ENCODE measurements at regions not wholly inside any gene's neighbourhood (a gene's known extent, or its start where the extent isn't known, plus 50 kb on each side); places are given as distances from the start of the nearest gene placed in this dataset.

DNA sequence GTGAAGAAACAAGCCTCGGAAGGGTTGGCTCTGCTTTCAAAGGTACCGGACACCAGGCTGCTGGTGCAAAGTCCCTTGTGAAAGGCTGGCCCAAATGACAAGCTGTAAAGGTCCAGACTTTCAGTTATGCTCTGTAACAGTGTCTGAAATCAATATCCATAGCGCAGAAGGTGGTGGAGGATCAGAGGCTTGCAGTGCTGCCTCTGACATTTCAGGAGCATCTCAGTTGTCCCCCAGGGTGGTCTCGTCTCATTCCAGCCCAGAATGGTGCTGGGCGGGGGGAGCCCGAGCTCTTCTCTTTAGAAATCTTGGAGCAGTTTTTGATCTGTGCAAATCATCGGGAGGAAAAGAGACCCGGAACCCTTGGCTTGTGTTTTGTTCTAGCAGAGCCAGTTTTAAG is 402.3 kb upstream of the RGMA start:
- Histone ChIP-seq H3K9me2 (ENCODE audit: insufficient read depth) (no peaks in the 10 kb centered on the region), H3K79me2 (ENCODE audit: insufficient read depth, low read length) (no peaks in the 10 kb centered on the region), H3K4me3 (replicated peaks in 1 of 2; ENCODE audit: low read depth in 1 of 2, low read length in 2 of 2) (no peak overlapping the region), H4K20me1 (ENCODE audit: insufficient read depth) (no peaks in the 10 kb centered on the region; the same call in 1 of the 2 replicates), H3K9me3 (ENCODE audit: control insufficient read depth in 1 of 2, insufficient read depth in 1 of 2, low read depth in 1 of 2, low read length in 2 of 2) (no peaks in the 10 kb centered on the region), H3K4me1 (ENCODE audit: control insufficient read depth in 1 of 2, insufficient read depth in 2 of 2, low read length in 2 of 2) (no peaks in the 10 kb centered on the region), H3K4me2 (ENCODE audit: low read length) (no peak overlapping the region), H3K36me3 (ENCODE audit: control insufficient read depth in 1 of 2, insufficient read depth in 2 of 2, low read length in 2 of 2) (no peaks in the 10 kb centered on the region), H3K27me3 (ENCODE audit: insufficient read depth, low read length) (0 out of 2 replicates have a peak, but pooled peaks cover 3% of the 10 kb centered on the region), H3K9ac (ENCODE audit: low read length) (no peak overlapping the region), H2AFZ (ENCODE audit: low read depth, low read length, poor library complexity, severe bottlenecking) (no peak overlapping the region), H3K27ac (ENCODE audit: low read depth, low read length) (no peak overlapping the region)
- ATAC-seq, result no peak
- no TSS peak for BruUV-seq (replicated peaks)
- CTCF ChIA-PET, result no interaction called here
- DNase-seq (ENCODE audit: low read depth, low spot score), result no peak
- TF ChIP-seq, protein P1, sequence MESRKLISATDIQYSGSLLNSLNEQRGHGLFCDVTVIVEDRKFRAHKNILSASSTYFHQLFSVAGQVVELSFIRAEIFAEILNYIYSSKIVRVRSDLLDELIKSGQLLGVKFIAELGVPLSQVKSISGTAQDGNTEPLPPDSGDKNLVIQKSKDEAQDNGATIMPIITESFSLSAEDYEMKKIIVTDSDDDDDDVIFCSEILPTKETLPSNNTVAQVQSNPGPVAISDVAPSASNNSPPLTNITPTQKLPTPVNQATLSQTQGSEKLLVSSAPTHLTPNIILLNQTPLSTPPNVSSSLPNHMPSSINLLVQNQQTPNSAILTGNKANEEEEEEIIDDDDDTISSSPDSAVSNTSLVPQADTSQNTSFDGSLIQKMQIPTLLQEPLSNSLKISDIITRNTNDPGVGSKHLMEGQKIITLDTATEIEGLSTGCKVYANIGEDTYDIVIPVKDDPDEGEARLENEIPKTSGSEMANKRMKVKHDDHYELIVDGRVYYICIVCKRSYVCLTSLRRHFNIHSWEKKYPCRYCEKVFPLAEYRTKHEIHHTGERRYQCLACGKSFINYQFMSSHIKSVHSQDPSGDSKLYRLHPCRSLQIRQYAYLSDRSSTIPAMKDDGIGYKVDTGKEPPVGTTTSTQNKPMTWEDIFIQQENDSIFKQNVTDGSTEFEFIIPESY (IDR thresholded peaks at IDR 0.05; ENCODE audit: extremely low read depth, insufficient replicate concordance, low read length), result no peak
- TF ChIP-seq CBX3 (IDR thresholded peaks at IDR 0.05; ENCODE audit: low read depth) (no peak), EZH2 (IDR thresholded peaks at IDR 0.05) (no peak), RAD21 (IDR thresholded peaks at IDR 0.05; ENCODE audit: low read depth) (no peak), SP1 (IDR thresholded peaks at IDR 0.05; ENCODE audit: low read depth) (no peak), POLR2AphosphoS5 (IDR thresholded peaks at IDR 0.05; ENCODE audit: low read depth, low read length) (no peak), ZFX (IDR thresholded peaks at IDR 0.05) (no peak), ELF1 (IDR thresholded peaks at IDR 0.05; ENCODE audit: borderline replicate concordance, low read depth) (no peak), SIN3A (IDR thresholded peaks at IDR 0.05; ENCODE audit: low read depth) (no peak), TCF7L2 (IDR thresholded peaks at IDR 0.05; ENCODE audit: borderline replicate concordance, extremely low read depth, insufficient read depth, insufficient read length) (no peak)
- TF ChIP-seq, protein P2, sequence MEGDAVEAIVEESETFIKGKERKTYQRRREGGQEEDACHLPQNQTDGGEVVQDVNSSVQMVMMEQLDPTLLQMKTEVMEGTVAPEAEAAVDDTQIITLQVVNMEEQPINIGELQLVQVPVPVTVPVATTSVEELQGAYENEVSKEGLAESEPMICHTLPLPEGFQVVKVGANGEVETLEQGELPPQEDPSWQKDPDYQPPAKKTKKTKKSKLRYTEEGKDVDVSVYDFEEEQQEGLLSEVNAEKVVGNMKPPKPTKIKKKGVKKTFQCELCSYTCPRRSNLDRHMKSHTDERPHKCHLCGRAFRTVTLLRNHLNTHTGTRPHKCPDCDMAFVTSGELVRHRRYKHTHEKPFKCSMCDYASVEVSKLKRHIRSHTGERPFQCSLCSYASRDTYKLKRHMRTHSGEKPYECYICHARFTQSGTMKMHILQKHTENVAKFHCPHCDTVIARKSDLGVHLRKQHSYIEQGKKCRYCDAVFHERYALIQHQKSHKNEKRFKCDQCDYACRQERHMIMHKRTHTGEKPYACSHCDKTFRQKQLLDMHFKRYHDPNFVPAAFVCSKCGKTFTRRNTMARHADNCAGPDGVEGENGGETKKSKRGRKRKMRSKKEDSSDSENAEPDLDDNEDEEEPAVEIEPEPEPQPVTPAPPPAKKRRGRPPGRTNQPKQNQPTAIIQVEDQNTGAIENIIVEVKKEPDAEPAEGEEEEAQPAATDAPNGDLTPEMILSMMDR (IDR thresholded peaks at IDR 0.05 in 2 of 3, conservative IDR thresholded peaks at IDR 0.05 in 1 of 3; ENCODE audit: borderline replicate concordance in 1 of 3, insufficient read depth in 1 of 3, low read depth in 2 of 3, low read length in 2 of 3), result no peak
- POLR2A ChIA-PET, result no interaction called here
- intact Hi-C loops (cut with micrococcal nuclease), result no loop called here
- RAD21 ChIA-PET (ENCODE audit: low non-redundant PET in 1 of 2, low total read pairs in 2 of 2, uncharacterized antibody in 2 of 2, unreplicated experiment in 2 of 2), result no interaction called here
